HAP-1 (cell line): ENCODE measurements at regions not wholly inside any gene's neighbourhood (a gene's known extent, or its start where the extent isn't known, plus 50 kb on each side); places are given as distances from the start of the nearest gene placed in this dataset.
"Not testable (repeated sequence)": the region's sequence is repeated elsewhere in the genome, so short reads cannot be mapped to it uniquely, and the experiment has no call there.

Source experiments
- DNase-seq, 2 experiments: peaks; one replicate each; pipeline ENCODE4 v3.0.0-alpha.2; 2016 to 2020; ENCODE audit warnings: low spot score in 2 of 2
- H3K27me3 ChIP-seq: fragments of 250-450 bp; sonication (Bioruptor Pico); 2 replicates; pipeline ENCODE4 v1.5.1; 2020; ENCODE audit warnings: low read depth, mild to moderate bottlenecking, moderate library complexity
- H3K36me3 ChIP-seq: fragments of 250-450 bp; sonication (Bioruptor Pico); replicated peaks from 2 replicates; pipeline ENCODE4 v1.5.1; 2020; ENCODE audit warnings: mild to moderate bottlenecking
- H3K4me1 ChIP-seq: fragments of 250-450 bp; sonication (Bioruptor Pico); 2 replicates; pipeline ENCODE4 v1.5.1; 2020; ENCODE audit warnings: mild to moderate bottlenecking
- H3K4me3 ChIP-seq: fragments of 250-450 bp; sonication (Bioruptor Pico); 2 replicates; pipeline ENCODE4 v1.5.1; 2020; ENCODE audit warnings: mild to moderate bottlenecking, moderate library complexity
- H3K9me3 ChIP-seq: fragments of 250-450 bp; sonication (Bioruptor Pico); 2 replicates; pipeline ENCODE4 v1.5.1; 2020; ENCODE audit warnings: mild to moderate bottlenecking, moderate library complexity
- in situ Hi-C: fragments of 300-500 bp; cut with MboI; formaldehyde crosslinking; loops from 3 replicates; pipeline ENCODE4 v1.14.3; 2020; ENCODE audit warnings: low sequenced_read_pairs, inconsistent platforms, mixed read lengths

- Histone ChIP-seq H3K4me3 (no peak overlapping the region), H3K4me1 (no peaks in the 10 kb centered on the region), H3K27me3 (peaks cover 4% of the 10 kb centered on the region; the same call in 1 of the 2 replicates), H3K9me3 (no peaks in the 10 kb centered on the region), H3K36me3 (no peaks in the 10 kb centered on the region)
- DNase-seq: no peak
- in situ Hi-C loops: loop anchor here (10.0 kb wide), 2 partner anchors 60 to 110 kb away; no protein-coding TSS in a partner anchor
Measured at GRCh38 chr22:33124471-33124870, 66.3 kb upstream of the SYN3 start.

- not testable (repeated sequence) for H3K36me3 ChIP-seq, H3K9me3 ChIP-seq, H3K4me1 ChIP-seq, H3K27me3 ChIP-seq, H3K4me3 ChIP-seq, DNase-seq
- in situ Hi-C loops: loop anchor here (10.0 kb wide), 2 partner anchors 62 to 108 kb away; no protein-coding TSS in a partner anchor
Measured at GRCh38 chr22:33122439-33122838, 64.3 kb upstream of the SYN3 start.

- Histone ChIP-seq H3K27me3 (no peaks in the 10 kb centered on the region; the same call in 1 of the 2 replicates), H3K4me1 (no peaks in the 10 kb centered on the region), H3K4me3 (no peak overlapping the region), H3K36me3 (no peaks in the 10 kb centered on the region), H3K9me3 (no peaks in the 10 kb centered on the region)
- in situ Hi-C loops: no loop called here
- no peak for DNase-seq
Measured at GRCh38 chr22:33119044-33119443, 60.9 kb upstream of the SYN3 start.

DNA sequence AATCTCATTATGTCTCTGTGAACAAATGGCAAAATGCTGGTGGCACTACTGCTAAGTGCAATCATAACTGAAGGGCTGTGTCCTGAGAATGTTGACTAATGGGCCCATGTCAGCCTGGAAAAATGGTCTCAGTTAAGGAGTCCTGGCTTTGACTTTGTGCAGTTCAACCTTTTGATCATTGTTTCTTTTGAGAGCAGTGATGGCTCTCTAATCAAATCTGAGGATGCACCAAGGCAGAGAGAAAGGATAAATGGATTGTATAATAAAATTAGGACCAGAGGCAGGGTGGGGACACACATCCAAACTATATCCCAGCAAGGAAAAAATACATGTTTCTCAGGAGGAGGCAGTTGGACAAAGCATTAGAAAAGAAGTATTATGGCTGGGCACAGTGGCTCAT is 59.6 kb upstream of the SYN3 start:
- no peak for DNase-seq
- no peaks in the 10 kb centered on the region for H3K4me1 ChIP-seq
- no peak overlapping the region for H3K4me3 ChIP-seq
- H3K9me3 ChIP-seq: no peaks in the 10 kb centered on the region
- in situ Hi-C loops: no loop called here
- no peaks in the 10 kb centered on the region for H3K36me3 ChIP-seq
- H3K27me3 ChIP-seq: no peaks in the 10 kb centered on the region; the same call in 1 of the 2 replicates

DNA sequence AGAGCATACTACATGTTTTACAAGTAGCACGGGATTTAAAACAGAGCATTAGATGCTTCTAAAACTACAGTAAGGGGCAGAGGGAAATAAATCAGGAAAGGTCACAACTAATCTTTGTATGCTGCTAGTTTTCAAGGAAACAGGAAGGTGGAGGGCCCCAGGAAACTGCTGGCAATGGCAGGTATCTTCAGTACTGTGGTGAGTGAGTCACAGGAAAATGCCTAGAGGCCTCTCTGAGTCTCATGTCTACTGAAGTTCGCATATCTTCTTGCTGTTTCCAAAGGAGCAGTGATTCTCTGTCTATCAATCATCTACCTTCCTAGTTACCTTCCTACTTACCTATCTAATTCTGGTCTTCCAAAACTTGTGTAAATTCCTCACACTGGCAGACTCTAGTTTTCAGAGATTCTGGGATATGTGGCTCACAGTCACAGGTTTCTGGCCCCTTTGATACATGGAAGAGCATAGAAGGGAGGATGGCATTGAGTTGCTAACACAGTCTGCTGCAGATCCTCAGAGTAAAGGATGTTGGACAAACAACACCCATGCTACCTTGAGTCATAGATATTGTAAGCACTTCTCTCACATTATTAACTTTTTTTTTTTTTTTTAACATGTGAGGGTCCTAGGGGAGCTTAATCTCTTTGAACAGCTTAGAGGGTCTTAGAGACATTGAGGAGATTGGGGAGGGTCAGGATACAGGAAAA is 58.8 kb upstream of the SYN3 start:
- in situ Hi-C loops: no loop called here
- no peaks in the 10 kb centered on the region for H3K36me3 ChIP-seq
- H3K4me3 ChIP-seq: no peak overlapping the region
- no peaks in the 10 kb centered on the region; the same call in 1 of the 2 replicates for H3K4me1 ChIP-seq
- H3K9me3 ChIP-seq: no peaks in the 10 kb centered on the region
- DNase-seq: no peak
- H3K27me3 ChIP-seq: no peaks in the 10 kb centered on the region; the same call in 1 of the 2 replicates

DNA sequence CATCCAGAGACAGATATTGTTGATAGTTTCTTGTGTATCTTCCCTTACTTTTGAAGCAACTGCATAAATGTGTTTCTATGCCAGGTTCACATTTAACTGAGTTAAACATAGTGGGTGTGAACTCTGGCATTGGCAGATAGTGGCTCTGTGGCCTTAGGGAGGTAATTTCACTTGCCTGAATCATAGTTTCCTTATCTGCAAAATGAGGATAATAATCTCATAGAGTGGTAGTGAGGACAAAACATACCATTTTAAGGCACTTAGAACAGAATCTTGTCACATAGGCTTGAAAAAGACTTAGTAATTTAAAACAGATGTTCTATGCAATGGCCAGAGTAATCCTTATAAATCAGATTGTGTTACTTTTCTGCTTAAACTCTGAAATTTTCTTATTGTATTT is 56.4 kb upstream of the SYN3 start:
- no peaks in the 10 kb centered on the region for H3K9me3 ChIP-seq
- in situ Hi-C loops: no loop called here
- H3K36me3 ChIP-seq: no peaks in the 10 kb centered on the region
- no peaks in the 10 kb centered on the region; the same call in 1 of the 2 replicates for H3K4me1 ChIP-seq
- no peaks in the 10 kb centered on the region; the same call in 1 of the 2 replicates for H3K27me3 ChIP-seq
- DNase-seq: no peak
- no peak overlapping the region for H3K4me3 ChIP-seq

- no peaks in the 10 kb centered on the region; the same call in 1 of the 2 replicates for H3K4me1 ChIP-seq
- no peaks in the 10 kb centered on the region for H3K9me3 ChIP-seq
- no peak for DNase-seq
Measured at GRCh38 chr22:33112580-33112979, 54.4 kb upstream of the SYN3 start.

DNA sequence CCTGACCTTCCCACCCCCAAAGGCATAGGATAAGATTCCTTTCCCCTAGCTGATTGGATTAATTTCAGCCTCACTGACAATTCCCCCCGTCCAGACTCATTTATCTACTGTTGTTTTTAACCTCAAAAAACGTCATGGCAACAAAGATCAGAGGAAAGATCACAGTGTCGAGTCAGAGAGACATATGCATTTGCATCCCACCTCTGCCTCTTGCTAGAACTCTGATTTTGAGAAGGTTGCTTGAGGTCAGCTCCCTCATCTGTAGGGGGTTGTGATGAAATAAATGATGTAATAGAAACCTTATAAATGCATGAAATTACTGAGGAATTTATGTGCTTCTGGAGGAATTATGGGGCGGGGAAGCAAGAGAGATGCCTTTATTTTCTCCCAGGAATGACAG is 53.3 kb upstream of the SYN3 start:
- no peak overlapping the region for H3K4me3 ChIP-seq
- H3K36me3 ChIP-seq: no peaks in the 10 kb centered on the region
- DNase-seq: no peak
- H3K27me3 ChIP-seq: peaks cover 4% of the 10 kb centered on the region; the same call in 1 of the 2 replicates
- no peaks in the 10 kb centered on the region for H3K9me3 ChIP-seq
- in situ Hi-C loops: no loop called here
- no peaks in the 10 kb centered on the region; the same call in 1 of the 2 replicates for H3K4me1 ChIP-seq

More at GRCh38 chr22:33112580-33112979, 54.4 kb upstream of the SYN3 start:
- H3K4me3 ChIP-seq: no peak overlapping the region
- in situ Hi-C loops: no loop called here
- no peaks in the 10 kb centered on the region for H3K36me3 ChIP-seq
- H3K27me3 ChIP-seq: no peaks in the 10 kb centered on the region; the same call in 1 of the 2 replicates

- Histone ChIP-seq H3K36me3 (no peaks in the 10 kb centered on the region), H3K9me3 (no peaks in the 10 kb centered on the region), H3K27me3 (peaks cover 6% of the 10 kb centered on the region; the same call in 1 of the 2 replicates), H3K4me3 (no peak overlapping the region), H3K4me1 (no peaks in the 10 kb centered on the region; the same call in 1 of the 2 replicates)
- in situ Hi-C loops: no loop called here
- no peak for DNase-seq
Measured at GRCh38 chr22:33110562-33111163, 52.5 kb upstream of the SYN3 start.

DNA sequence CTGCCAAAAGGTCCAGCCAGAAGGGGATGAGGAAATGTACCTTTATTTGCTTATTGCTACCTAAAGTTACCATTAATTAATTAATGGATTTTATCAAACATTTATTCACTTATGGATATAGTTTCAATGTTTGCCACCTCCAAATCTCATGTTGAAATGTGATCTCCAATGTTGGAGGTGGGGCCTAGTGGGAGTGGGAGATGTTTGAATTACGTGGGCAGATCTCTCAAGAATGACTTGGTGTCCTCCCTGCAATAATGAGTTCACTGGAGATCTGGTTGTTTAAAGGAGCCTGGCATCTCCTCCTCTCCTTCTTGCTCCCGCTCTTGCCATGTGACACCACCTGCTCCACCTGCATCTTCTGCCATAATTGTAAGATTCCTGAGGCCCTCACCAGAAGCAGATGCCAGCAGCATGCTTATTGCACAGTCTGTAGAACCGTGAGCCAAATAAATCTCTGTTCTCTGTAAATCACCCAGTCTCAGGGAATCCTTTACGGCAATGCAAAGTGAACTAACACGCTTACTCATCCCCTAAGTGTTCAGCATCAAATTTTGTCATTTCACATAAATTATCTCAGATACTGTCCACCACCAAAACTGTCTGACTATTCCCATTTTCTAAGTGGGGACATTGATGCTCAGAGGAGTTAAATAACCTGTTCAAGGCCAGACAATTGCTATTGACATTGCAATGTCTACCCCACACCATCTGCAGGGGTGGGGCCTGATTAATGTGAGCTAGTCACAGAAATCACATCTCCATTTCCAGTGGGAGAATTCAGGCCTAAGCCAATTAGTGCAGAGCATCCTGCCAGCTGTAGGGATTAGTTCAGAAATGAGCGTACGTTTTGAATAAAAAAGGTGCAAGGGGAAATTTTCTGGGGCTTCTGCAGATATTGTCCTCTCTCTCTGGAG is 51.6 kb upstream of the SYN3 start:
- in situ Hi-C loops: no loop called here
- no peak for DNase-seq
- Histone ChIP-seq H3K9me3 (no peaks in the 10 kb centered on the region), H3K4me3 (no peak overlapping the region), H3K36me3 (no peaks in the 10 kb centered on the region), H3K27me3 (peaks cover 7% of the 10 kb centered on the region; the same call in 1 of the 2 replicates), H3K4me1 (no peaks in the 10 kb centered on the region; the same call in 1 of the 2 replicates)

- in situ Hi-C loops: no loop called here
- H3K9me3 ChIP-seq: no peaks in the 10 kb centered on the region
Measured at GRCh38 chr22:33108037-33108436, 49.9 kb upstream of the SYN3 start.

More at GRCh38 chr22:33108037-33108436, 49.9 kb upstream of the SYN3 start:
- peaks cover 7% of the 10 kb centered on the region; the same call in 1 of the 2 replicates for H3K27me3 ChIP-seq
- H3K36me3 ChIP-seq: no peaks in the 10 kb centered on the region
- H3K4me1 ChIP-seq: no peaks in the 10 kb centered on the region; the same call in 1 of the 2 replicates
- H3K4me3 ChIP-seq: no peak overlapping the region
- no peak for DNase-seq
